H1 (cell line): ENCODE measurements at regions not wholly inside any gene's neighbourhood (a gene's known extent, or its start where the extent isn't known, plus 50 kb on each side); places are given as distances from the start of the nearest gene placed in this dataset.

ENCODE experiments used
- CTCF ChIA-PET: fragments of 300-600 bp; sonication (Branson Sonifier 250); formaldehyde crosslinking; loops from one replicate; lab custom pipeline; 2021; ENCODE audit not compliant: partially characterized antibody; lab: Charles Lee
- POLR2A ChIA-PET: fragments of 300-600 bp; sonication (Branson Sonifier 250); formaldehyde crosslinking; loops from one replicate; lab custom pipeline; 2021; ENCODE audit warnings: inconsistent platforms; ENCODE audit not compliant: partially characterized antibody; lab: Charles Lee
- DNase-seq, 2 experiments: peaks; one replicate each; pipeline versions ENCODE4 v3.0.0 to v3.0.0-alpha.2; 2010 to 2022; ENCODE audit warnings: low spot score in 2 of 2, low read depth in 1 of 2, mixed read lengths in 1 of 2
- FAIRE-seq: peaks from 2 replicates; lab custom pipeline; 2011; peaks lifted over from hg19 to GRCh38; lab: Jason Lieb, UNC
- H2AFZ ChIP-seq: 2 replicates; pipeline ENCODE4 v1.8.1; 2012; ENCODE audit warnings: low read length, inconsistent platforms
- H2AK5ac ChIP-seq: 2 replicates; pipeline ENCODE4 v1.6.1; 2013; ENCODE audit warnings: low read depth, low read length
- H2BK120ac ChIP-seq: replicated peaks from 2 replicates; pipeline ENCODE3; 2013; ENCODE audit warnings: low read depth, low read length, inconsistent platforms
- H2BK12ac ChIP-seq: 2 replicates; pipeline ENCODE4 v1.6.1; 2013; ENCODE audit warnings: low read depth, low read length
- H2BK15ac ChIP-seq: 2 replicates; pipeline ENCODE4 v1.6.1; 2013; ENCODE audit warnings: low read length
- H2BK20ac ChIP-seq: 2 replicates; pipeline ENCODE4 v1.6.1; 2013; ENCODE audit warnings: low read length
- H2BK5ac ChIP-seq: 2 replicates; pipeline ENCODE4 v1.6.1; 2013; ENCODE audit warnings: low read depth, low read length
- H3K14ac ChIP-seq: 2 replicates; pipeline ENCODE4 v1.6.1; 2013; ENCODE audit warnings: inconsistent platforms; ENCODE audit not compliant: insufficient read length
- H3K18ac ChIP-seq: 2 replicates; pipeline ENCODE4 v1.6.1; 2013; ENCODE audit warnings: low read length; ENCODE audit errors: extremely low read depth
- H3K23ac ChIP-seq: 2 replicates; pipeline ENCODE4 v1.6.1; 2013; ENCODE audit warnings: inconsistent platforms; ENCODE audit not compliant: insufficient read length
- H3K23me2 ChIP-seq: 2 replicates; pipeline ENCODE4 v1.6.1; 2013; ENCODE audit warnings: low read depth, low read length
- H3K27ac ChIP-seq: 2 replicates; pipeline ENCODE4 v1.6.1; 2011; ENCODE audit warnings: low read depth, low read length, inconsistent platforms
- H3K27me3 ChIP-seq, 4 experiments: replicated peaks in 1 of 4; 1 replicate in 1 of 4; 2 replicates in 3 of 4; pipeline versions ENCODE4 v1.6.1 to v1.8.1; 2011 to 2013; ENCODE audit warnings: low read length in 3 of 4, mild to moderate bottlenecking in 3 of 4, inconsistent platforms in 2 of 4, mixed read lengths in 2 of 4, moderate library complexity in 1 of 4; ENCODE audit not compliant: control insufficient read depth in 3 of 4, insufficient read depth in 3 of 4; ENCODE audit errors: extremely low read depth in 1 of 4
- H3K36me3 ChIP-seq, 4 experiments: 2 replicates each; pipeline versions ENCODE4 v1.6.1 to v1.8.1; 2011 to 2013; ENCODE audit warnings: mild to moderate bottlenecking in 4 of 4, low read length in 3 of 4, moderate library complexity in 2 of 4, control low read depth in 1 of 4, inconsistent platforms in 1 of 4; ENCODE audit not compliant: insufficient read depth in 4 of 4, control insufficient read depth in 2 of 4
- H3K4ac ChIP-seq: replicated peaks from 2 replicates; pipeline ENCODE3; 2013; ENCODE audit warnings: low read length, low read depth, mixed read lengths, inconsistent platforms; ENCODE audit not compliant: insufficient read length
- H3K4me1 ChIP-seq, 4 experiments: replicated peaks in 1 of 4; 1 replicate in 1 of 4; 2 replicates in 3 of 4; pipeline versions ENCODE4 v1.6.1 to v1.8.1; 2011 to 2013; ENCODE audit warnings: low read length in 3 of 4, inconsistent platforms in 2 of 4, mixed read lengths in 1 of 4; ENCODE audit not compliant: insufficient read depth in 4 of 4, control insufficient read depth in 3 of 4
- H3K4me2 ChIP-seq, 2 experiments: 2 replicates each; pipeline versions ENCODE4 v1.6.1 to v1.8.1; 2011 to 2013; ENCODE audit warnings: low read depth in 2 of 2, low read length in 2 of 2, control low read depth in 1 of 2, inconsistent platforms in 1 of 2, mild to moderate bottlenecking in 1 of 2; ENCODE audit not compliant: insufficient read depth in 1 of 2
- H3K4me3 ChIP-seq, 4 experiments: fragments of 200-600, 300-600 bp in 1 of 4; sonication (generic), shearing (Covaris generic), sonication (Bioruptor Twin) in 1 of 4; 2 replicates each; pipeline versions ENCODE4 v1.5.1 to v1.8.1; 2011 to 2016; ENCODE audit warnings: low read length in 4 of 4, low read depth in 3 of 4, control low read depth in 2 of 4, inconsistent platforms in 2 of 4, mild to moderate bottlenecking in 2 of 4, mixed read lengths in 1 of 4, moderate library complexity in 1 of 4; ENCODE audit not compliant: insufficient read depth in 2 of 4; ENCODE audit errors: extremely low read depth in 1 of 4
- H3K56ac ChIP-seq: replicated peaks from 2 replicates; pipeline ENCODE3; 2013; ENCODE audit warnings: low read depth, mild to moderate bottlenecking, mixed read lengths, low read length, inconsistent platforms; ENCODE audit not compliant: insufficient read length
- H3K79me1 ChIP-seq: 2 replicates; pipeline ENCODE4 v1.6.1; 2013; ENCODE audit warnings: low read depth, low read length, control low read depth
- H3K79me2 ChIP-seq, 2 experiments: 2 replicates each; pipeline versions ENCODE4 v1.6.1 to v1.8.1; 2012 to 2013; ENCODE audit warnings: low read length in 2 of 2, mild to moderate bottlenecking in 2 of 2, inconsistent platforms in 1 of 2; ENCODE audit not compliant: insufficient read depth in 2 of 2, control insufficient read depth in 1 of 2
- H3K9ac ChIP-seq, 4 experiments: replicated peaks in 1 of 4; 1 replicate in 1 of 4; 2 replicates in 3 of 4; pipeline versions ENCODE4 v1.6.1 to v1.8.1; 2011 to 2013; ENCODE audit warnings: low read depth in 3 of 4, low read length in 3 of 4, control low read depth in 2 of 4, mild to moderate bottlenecking in 2 of 4, moderate library complexity in 2 of 4, inconsistent platforms in 1 of 4; ENCODE audit errors: extremely low read depth in 1 of 4
- H3K9me3 ChIP-seq, 2 experiments: 2 replicates each; pipeline versions ENCODE4 v1.6.1 to v1.8.1; 2012 to 2013; ENCODE audit warnings: mild to moderate bottlenecking in 2 of 2, moderate library complexity in 2 of 2, control low read depth in 1 of 2, inconsistent platforms in 1 of 2, low read depth in 1 of 2, low read length in 1 of 2, mixed read lengths in 1 of 2; ENCODE audit not compliant: insufficient read depth in 2 of 2
- H4K20me1 ChIP-seq, 2 experiments: replicated peaks in 1 of 2; 2 replicates each; pipeline versions ENCODE3 to v1.8.1; 2011 to 2013; ENCODE audit warnings: inconsistent platforms in 2 of 2, low read length in 2 of 2, mild to moderate bottlenecking in 1 of 2; ENCODE audit not compliant: insufficient read depth in 2 of 2, control insufficient read depth in 1 of 2
- H4K5ac ChIP-seq: 2 replicates; pipeline ENCODE4 v1.6.1; 2013; ENCODE audit warnings: low read length, low read depth, mixed read lengths, inconsistent platforms; ENCODE audit not compliant: insufficient read length
- H4K8ac ChIP-seq: 2 replicates; pipeline ENCODE4 v1.8.0; 2013; ENCODE audit warnings: mild to moderate bottlenecking, moderate library complexity, low read length, inconsistent platforms; ENCODE audit not compliant: insufficient read depth; ENCODE audit errors: extremely low read depth
- H4K91ac ChIP-seq: replicated peaks from 2 replicates; pipeline ENCODE3; 2013; ENCODE audit warnings: low read length, mixed read lengths, inconsistent platforms; ENCODE audit not compliant: insufficient read length
- CEBPB ChIP-seq: IDR thresholded peaks from 2 replicates; pipeline ENCODE4 v1.6.1; 2012; ENCODE audit warnings: low read depth, low read length
- EP300 ChIP-seq, 2 experiments: IDR thresholded peaks; 1 replicate in 1 of 2; 2 replicates in 1 of 2; pipeline ENCODE4 v1.6.1; 2011 to 2012; ENCODE audit warnings: low read depth in 2 of 2, low read length in 2 of 2, mild to moderate bottlenecking in 2 of 2, borderline replicate concordance in 1 of 2, inconsistent platforms in 1 of 2, moderate library complexity in 1 of 2
- EZH2 ChIP-seq: fragments of 200-600 bp; sonication (generic); IDR thresholded peaks from 2 replicates; pipeline ENCODE4 v1.7.1; 2012; ENCODE audit warnings: low read depth, mild to moderate bottlenecking, moderate library complexity, low read length, inconsistent platforms; ENCODE audit not compliant: severe bottlenecking
- GTF2F1 ChIP-seq: IDR thresholded peaks from 2 replicates; pipeline ENCODE4 v1.6.1; 2012; ENCODE audit warnings: low read depth, low read length, improper control_type of control experiment, borderline replicate concordance
- JUN ChIP-seq: IDR thresholded peaks from 2 replicates; pipeline ENCODE4 v1.6.1; 2011; ENCODE audit warnings: low read depth, mild to moderate bottlenecking, improper control_type of control experiment, low read length
- POLR2AphosphoS5 ChIP-seq: IDR thresholded peaks from 2 replicates; pipeline ENCODE4 v1.6.1; 2011; ENCODE audit warnings: low read depth, low read length
- USF2 ChIP-seq: IDR thresholded peaks from 2 replicates; pipeline ENCODE4 v1.6.1; 2011; ENCODE audit warnings: low read length, improper control_type of control experiment
- WGBS, 2 experiments: shearing (Covaris generic) in 1 of 2; methylation state at CpG; one replicate each; pipeline versions ENCODE4 v1.1.6 to v1.1.7; 2013 to 2015; ENCODE audit warnings: low lambda C conversion rate in 2 of 2, mixed read lengths in 2 of 2, inconsistent platforms in 1 of 2, low coverage in 1 of 2, missing lambda C conversion rate in 1 of 2; ENCODE audit not compliant: insufficient replicate concordance in 2 of 2, insufficient coverage in 1 of 2, insufficient read length in 1 of 2; ENCODE audit errors: extremely low coverage in 1 of 2, missing lambda C conversion rate in 1 of 2; 5-methylcytosine and 5-hydroxymethylcytosine counted together

- no peak overlapping the region for H2AK5ac ChIP-seq
- H2BK20ac ChIP-seq, result peak overlapping the region; percentile 16; the same call in 1 of the 2 replicates
- no peak overlapping the region for H4K5ac ChIP-seq
- peak overlapping the region; percentile 12 for H3K4ac ChIP-seq
- H2BK5ac ChIP-seq, result no peak overlapping the region; the same call in 1 of the 2 replicates
- ChIA-PET POLR2A (no interaction called here), CTCF (no interaction called here)
- TF ChIP-seq EZH2 (no peak), USF2 (no peak), JUN (no peak), GTF2F1 (no peak), EP300 (IDR thresholded peaks at IDR 0.05; ENCODE audit: borderline replicate concordance in 1 of 2, low read depth in 2 of 2, low read length in 2 of 2) (no peak), CEBPB (no peak), POLR2AphosphoS5 (no peak)
- no peaks in the 10 kb centered on the region for H4K20me1 ChIP-seq
- H2BK15ac ChIP-seq, result no peak overlapping the region
- H3K4me1 ChIP-seq, result peaks cover 0 to 7% (median 0%) of the 10 kb centered on the region in 4 experiments; a peak in 2 of 7 replicates
- FAIRE-seq, result no peak
- no peak overlapping the region for H2AFZ ChIP-seq
- no peaks in the 10 kb centered on the region for H3K79me2 ChIP-seq
- H2BK12ac ChIP-seq, result no peak overlapping the region
- H3K79me1 ChIP-seq, result no peaks in the 10 kb centered on the region
- peak overlapping the region; percentile 36 for H4K91ac ChIP-seq
- no peaks in the 10 kb centered on the region for H3K9me3 ChIP-seq
- no peaks in the 10 kb centered on the region for H3K36me3 ChIP-seq
- H3K9ac ChIP-seq, result no peak overlapping the region
- H3K18ac ChIP-seq, result no peak overlapping the region
- no peak overlapping the region for H3K14ac ChIP-seq
- H3K4me3 ChIP-seq, result no peak overlapping the region
- H3K4me2 ChIP-seq, result no peak overlapping the region
- no peaks in the 10 kb centered on the region for H3K23me2 ChIP-seq
- H3K27ac ChIP-seq, result no peak overlapping the region
- no peak overlapping the region for H3K23ac ChIP-seq
- DNase-seq, result no peak
- H3K56ac ChIP-seq, result no peak overlapping the region
- WGBS, 2 experiments, result 92% methylated on average over 2 of the region's 2 CpGs; no CpG with 5 or more reads in 1 of the 2 experiments
- H2BK120ac ChIP-seq, result no peak overlapping the region
- H3K27me3 ChIP-seq, result no peaks in the 10 kb centered on the region
- no peak overlapping the region for H4K8ac ChIP-seq
Observed at GRCh38 chr5:143922718-143923117, 110.8 kb downstream of the HMHB1 start.
